ENCODE measurements at regions not wholly inside any gene's neighbourhood (a gene's known extent, or its start where the extent isn't known, plus 50 kb on each side); places are given as distances from the start of the nearest gene placed in this dataset.

GRCh38 chr14:99338313-99338712, 66.3 kb upstream of the BCL11B start (continued):
- no peak for TF ChIP-seq ZNF462 (CRISPR knock-in tag; IDR thresholded peaks at IDR 0.05)
- no peak for TF ChIP-seq CTCF (conservative IDR thresholded peaks at IDR 0.05; ENCODE audit: low read depth in 2 of 2)

GRCh38 chr14:99333841-99334635, 62.0 kb upstream of the BCL11B start:
- H3K36me3 ChIP-seq (ENCODE audit: insufficient read depth): no peaks in the 10 kb centered on the region
- no peak for DNase-seq (ENCODE audit: low spot score)
- no peaks in the 10 kb centered on the region; the same call in 1 of the 2 replicates for H3K4me1 ChIP-seq (ENCODE audit: insufficient read depth)
- no peak overlapping the region for H3K4me2 ChIP-seq
- H3K27ac ChIP-seq (ENCODE audit: low read depth): no peak overlapping the region
- H3K36me3 Mint-ChIP-seq (ENCODE audit: low read depth): no peaks in the 10 kb centered on the region
- no peaks in the 10 kb centered on the region for H4K20me1 ChIP-seq (replicated peaks; ENCODE audit: insufficient read depth)
- H3K4me3 ChIP-seq: no peak overlapping the region
- ATAC-seq: no peak
- no peak overlapping the region for H2AFZ ChIP-seq
- no peaks in the 10 kb centered on the region for H3F3A ChIP-seq (replicated peaks; ENCODE audit: low read depth)
- H3K4me3 Mint-ChIP-seq: no peak overlapping the region
- peaks cover 10% of the 10 kb centered on the region for H3K27me3 Mint-ChIP-seq (ENCODE audit: insufficient read depth, low read depth, poor library complexity)
- H3K27ac Mint-ChIP-seq: no peak overlapping the region
- no peaks in the 10 kb centered on the region for H3K27me3 ChIP-seq (ENCODE audit: insufficient read depth)
- no peaks in the 10 kb centered on the region; the same call in 2 of the 3 replicates for H3K4me1 Mint-ChIP-seq
- no peaks in the 10 kb centered on the region for H3K9me2 ChIP-seq (ENCODE audit: insufficient read depth)
- H3K79me2 ChIP-seq (replicated peaks; ENCODE audit: insufficient read depth): no peaks in the 10 kb centered on the region
- no peaks in the 10 kb centered on the region for H3K9me3 Mint-ChIP-seq
- no peak for TF ChIP-seq CREB1 (CRISPR knock-in tag; IDR thresholded peaks at IDR 0.05; ENCODE audit: low read depth)
- no peak for TF ChIP-seq ZNF462 (CRISPR knock-in tag; IDR thresholded peaks at IDR 0.05)
